GM11168 (cell line): ENCODE measurements at regions not wholly inside any gene's neighbourhood (a gene's known extent, or its start where the extent isn't known, plus 50 kb on each side); places are given as distances from the start of the nearest gene placed in this dataset.
"Not testable (repeated sequence)": the region's sequence is repeated elsewhere in the genome, so short reads cannot be mapped to it uniquely, and the experiment has no call there.

Source experiments
- in situ Hi-C: fragments of 300-500 bp; cut with MboI; formaldehyde crosslinking; loops from one replicate; pipeline ENCODE4 v1.12.0; 2022; ENCODE audit warnings: low sequenced_read_pairs; ENCODE audit not compliant: unreplicated experiment

DNA sequence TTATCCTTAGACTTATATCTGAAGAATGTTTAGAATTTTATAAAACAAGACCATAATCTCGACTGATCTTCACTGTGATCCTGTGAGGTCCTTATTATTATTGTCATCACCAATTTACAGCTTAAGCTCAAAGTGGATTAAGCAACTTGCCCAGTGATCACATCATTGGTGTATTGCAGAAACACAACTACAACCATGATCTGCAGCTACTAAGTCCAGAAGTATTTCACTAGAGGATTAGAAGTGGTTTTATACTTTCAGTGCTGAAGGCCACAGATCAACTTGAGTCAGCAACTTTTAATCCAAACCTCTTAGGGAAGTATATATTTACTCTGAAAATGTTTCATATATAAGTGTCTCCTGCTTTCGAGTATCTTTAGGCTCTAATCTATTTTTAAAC, 624.3 kb upstream of the SOX9 start:
- in situ Hi-C loops, result loop anchor here (25.0 kb wide), 1 partner anchor 616 kb away; the partner anchor contains the start of gene SOX9

DNA sequence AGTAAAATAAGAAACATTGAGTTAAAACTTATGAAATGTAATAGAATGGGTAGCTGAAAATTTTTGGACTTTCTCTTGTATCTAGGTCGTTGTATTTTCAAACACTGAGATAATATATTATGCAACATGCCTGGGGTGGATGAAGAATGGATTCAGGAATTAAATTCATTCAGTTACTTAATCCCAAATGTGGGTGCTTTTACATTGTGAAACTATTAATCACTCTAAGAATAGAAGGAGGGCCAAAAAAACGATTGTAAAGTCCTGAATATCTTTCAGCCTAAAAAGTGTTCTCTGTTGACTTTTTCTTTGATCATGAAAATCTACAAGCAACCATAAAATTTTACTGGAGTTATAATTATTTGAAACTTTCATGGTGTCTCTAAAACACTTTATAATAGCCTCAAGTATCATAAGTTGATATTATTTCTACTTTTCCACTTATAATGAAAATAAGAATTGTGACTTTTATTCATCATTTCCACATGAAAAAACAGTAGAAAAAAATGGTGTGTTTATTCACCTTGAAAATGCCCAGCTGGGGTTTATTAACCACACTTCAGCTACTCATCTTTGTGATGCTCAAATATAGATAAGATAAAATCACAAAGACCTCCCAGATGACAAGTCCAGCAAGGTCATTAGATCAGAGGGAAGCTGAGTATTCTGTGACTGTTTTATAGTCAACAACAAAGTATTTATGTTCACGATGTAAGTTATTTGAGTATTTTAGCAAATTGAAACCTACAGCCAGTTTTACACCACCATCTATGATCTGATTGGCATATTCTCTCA, 619.9 kb upstream of the SOX9 start:
- in situ Hi-C loops, result no loop called here

DNA sequence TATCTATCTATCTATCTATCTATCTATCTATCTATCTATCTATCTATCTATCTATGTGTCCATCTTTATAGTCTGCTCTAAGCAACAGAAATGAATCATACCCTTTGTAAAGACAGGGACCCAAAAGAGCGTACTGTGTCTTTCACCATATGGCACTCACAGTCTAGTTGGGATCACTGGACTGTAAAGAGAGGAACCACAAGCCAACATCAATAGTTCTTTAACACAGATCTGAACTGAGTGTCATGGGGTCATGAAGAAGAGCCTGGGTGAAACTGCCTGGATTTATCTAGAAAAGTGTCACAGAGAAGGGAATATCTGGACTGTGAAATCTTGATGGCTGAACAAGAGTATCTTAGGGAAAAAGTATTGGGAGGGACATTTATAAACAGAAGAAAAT, 619.1 kb upstream of the SOX9 start:
- in situ Hi-C loops, result no loop called here

DNA sequence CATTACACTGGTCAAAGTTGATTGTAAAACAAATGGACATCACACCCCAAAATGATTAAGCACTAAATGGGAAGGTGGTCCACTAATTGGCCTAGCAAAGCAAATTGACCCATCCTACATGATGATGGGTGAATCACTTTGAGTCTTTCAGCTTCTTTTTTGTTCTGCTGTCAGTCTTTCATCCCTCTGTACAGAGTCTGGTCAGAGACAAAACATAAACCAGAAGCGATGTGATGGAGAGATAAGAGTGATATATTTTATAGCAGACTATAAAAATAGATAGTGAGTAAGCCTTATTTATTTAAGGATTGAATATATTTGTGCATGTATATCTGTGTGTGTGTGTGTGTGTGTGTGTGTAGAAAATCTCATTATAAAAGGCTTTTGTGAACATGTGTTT, 618.4 kb upstream of the SOX9 start:
- in situ Hi-C loops, result no loop called here

DNA sequence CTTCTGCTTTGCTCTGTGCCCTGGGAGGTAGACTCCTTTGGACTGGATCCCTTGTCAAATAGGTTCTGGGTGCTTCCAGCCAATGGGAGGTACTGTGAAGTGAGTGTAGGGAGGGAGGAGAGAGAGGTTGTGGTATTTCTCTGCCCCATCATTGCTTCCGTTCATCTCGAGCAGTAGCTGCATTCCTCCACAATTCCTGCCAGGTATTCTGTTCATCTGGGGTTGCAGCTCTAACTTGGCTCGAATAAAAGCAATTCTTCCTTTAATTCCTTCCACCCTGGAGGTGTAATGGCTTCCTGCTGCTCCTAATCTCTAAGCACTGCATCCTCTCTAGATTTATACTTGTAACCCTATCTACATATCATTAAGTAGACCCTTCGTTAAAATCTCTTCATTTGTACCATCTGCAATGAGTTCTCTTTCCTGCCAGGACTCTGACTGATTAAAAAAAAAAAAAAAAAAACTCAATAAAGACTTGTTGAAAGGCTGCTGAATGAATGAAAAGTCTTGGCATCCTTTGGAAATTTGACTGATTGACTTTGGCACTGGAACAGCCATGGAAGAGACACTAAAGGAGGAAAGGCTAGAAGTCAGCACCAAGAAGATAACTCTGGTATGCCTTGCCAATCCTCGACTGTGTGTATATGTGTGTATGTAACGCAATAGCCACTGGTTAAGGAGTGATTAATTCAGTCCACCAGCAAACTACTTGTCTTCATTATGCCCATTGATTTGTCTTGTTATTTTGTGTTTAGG, 616.9 kb upstream of the SOX9 start:
- in situ Hi-C loops, result no loop called here

DNA sequence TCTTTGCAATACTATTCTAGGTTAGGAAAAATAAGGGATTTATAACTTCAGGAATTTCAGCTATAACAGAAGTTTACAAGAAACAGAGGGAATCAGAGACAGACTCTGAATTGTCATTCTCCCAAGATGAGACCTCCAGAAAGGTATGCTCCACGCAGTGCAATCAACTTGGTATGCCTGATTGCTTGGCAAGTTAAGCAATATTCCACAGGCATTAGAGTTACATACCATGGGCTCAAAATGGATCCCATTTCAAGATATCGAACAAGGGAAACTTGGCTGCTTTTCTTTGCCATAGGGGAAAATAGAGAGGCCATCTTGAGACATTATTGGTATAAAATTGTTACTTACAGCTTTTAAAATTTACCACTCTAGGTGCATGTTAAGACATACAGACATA, 615.6 kb upstream of the SOX9 start:
- in situ Hi-C loops, result no loop called here

DNA sequence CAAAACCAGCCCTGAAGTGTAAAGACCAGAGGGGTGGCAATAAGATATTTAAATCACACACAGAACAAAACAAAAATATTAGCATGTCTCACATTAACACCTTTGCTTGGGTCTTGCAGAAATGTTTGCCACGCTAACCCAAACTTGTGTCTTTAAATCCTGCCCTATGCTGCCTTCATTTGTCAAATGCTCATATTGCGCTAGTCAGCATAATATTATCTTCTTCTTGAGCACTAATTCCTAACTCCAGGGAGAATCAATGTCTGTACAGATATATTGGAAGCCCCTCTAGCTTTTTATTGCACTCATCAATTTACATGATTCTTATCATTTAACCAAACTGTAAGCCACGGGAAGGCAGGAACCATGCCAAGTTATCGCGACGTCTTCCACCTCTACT, 614.8 kb upstream of the SOX9 start:
- in situ Hi-C loops, result no loop called here

DNA sequence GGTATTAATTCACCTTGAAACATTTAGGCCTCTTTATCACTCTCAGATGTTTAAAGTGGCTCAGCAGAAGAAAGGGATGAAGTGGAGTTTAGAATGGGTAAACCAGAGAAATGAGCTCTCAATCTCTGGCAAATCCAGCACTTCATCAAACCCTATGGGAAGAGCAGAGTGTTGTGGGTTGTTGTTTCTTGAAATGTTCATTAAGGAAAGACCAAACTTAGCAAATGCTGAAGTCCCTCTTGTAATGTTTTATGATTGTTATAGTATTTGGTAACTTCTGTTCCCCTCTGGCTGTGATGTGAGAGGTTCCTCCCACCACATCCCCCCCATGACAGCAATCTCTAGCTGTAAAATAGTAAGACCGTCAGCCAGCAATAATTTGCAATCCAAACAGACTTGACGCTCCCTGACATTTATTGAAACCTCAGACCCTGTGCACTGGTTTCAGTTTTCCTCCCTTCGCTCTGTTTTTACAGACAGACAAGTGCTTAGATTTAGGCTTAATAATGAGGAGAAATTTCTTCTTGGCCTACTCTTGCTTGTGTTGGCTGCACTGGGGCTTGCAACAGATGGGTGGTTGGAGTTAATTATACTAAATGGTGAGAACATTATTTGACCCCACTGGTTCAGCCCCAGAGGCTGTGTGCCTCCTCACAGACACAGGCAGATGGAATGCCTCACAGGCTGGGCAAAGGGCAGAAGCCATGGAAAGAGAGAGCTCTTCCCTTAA, 609.4 kb upstream of the SOX9 start:
- in situ Hi-C loops, result no loop called here

DNA sequence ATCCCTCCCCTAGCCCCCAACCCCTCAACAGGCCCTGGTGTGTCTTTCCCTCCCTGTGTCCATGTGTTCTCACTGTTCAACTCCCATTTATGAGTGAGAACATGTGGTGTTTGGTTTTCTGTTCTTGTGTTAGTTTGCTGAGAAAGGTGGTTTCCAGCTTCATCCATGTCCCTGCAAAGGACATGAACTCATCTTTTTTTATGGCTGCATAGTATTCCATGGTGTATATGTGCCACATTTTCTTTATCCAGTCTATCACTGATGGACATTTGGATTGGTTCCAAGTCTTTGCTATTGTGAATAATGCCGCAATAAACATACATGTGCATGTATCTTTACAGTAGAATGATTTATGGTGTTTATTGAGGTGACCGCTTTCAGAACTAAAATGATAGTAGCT, 607.1 kb upstream of the SOX9 start:
- in situ Hi-C loops, result not testable (repeated sequence)

DNA sequence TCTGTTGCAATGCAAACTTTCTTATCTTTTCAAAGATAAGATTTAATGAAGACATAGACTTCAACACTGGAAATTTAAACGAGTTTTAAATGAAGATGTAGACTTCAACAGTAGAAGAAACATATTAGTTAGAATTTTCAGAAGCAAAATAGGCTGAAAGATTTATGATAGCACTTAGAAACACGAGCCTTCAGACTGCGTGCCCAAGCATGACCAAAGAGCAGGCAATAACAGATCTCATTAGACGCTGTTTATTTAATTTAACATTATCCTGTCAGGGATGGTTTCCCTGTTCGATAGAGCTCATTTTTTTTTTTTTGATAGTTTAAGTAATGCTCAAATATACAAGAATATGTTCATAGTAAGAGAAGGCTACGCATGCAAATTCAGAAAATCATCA, 604.7 kb upstream of the SOX9 start:
- in situ Hi-C loops, result no loop called here

DNA sequence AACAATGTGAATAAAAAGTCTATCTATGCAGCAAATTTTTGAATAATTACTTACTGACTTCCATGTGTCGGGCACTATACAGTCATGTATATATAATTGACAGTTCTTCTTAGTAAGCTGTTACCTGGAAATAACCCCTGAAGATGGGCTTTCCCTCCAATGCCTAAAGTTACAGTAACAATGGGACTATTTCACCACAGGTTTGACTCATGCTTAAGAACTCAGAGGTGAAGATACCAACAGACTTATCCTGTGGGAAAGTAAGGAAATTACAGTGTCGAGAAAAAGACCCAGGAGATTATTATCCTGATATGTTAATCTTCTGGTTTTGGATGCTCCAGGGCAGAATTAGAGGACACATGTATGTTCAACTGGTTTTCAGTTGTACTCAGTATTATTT, 601.5 kb upstream of the SOX9 start:
- in situ Hi-C loops, result no loop called here

DNA sequence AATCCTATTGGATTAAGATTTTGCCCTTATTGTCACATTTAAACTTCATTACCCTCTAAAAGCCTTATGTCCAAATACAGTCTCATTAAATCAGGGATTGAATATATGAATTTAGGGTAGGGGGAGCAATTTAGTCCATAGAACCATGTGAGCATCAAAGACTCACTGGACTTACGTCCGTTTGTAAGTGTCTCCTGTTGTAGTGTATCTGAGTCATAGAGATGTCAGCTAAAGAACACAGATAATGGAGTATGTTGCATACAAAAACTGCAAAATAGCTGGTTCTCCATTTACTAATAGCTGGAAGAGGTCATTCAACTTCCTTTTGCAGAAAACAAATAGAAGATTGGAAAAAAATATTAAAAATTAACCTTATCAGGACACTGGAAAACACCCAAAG, 599.1 kb upstream of the SOX9 start:
- in situ Hi-C loops, result no loop called here

DNA sequence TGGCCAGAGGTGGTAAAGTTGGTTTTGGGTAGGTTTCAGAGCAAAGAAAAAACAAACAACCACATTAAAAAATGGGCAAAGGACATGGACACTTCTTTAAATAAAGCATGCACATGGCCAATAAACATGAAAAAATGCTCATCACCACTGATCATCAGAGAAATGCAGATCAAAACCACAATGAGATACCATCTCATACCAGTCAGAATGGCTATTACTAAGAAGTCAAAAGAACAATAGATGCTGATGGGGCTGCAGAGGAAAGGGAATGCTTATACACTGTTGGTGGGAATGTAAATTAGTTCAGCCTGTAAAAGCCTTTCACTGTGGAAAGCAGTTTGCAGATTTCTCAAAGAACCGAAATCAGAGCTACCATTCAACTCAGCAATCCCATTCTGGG, 598.4 kb upstream of the SOX9 start:
- in situ Hi-C loops, result no loop called here

DNA sequence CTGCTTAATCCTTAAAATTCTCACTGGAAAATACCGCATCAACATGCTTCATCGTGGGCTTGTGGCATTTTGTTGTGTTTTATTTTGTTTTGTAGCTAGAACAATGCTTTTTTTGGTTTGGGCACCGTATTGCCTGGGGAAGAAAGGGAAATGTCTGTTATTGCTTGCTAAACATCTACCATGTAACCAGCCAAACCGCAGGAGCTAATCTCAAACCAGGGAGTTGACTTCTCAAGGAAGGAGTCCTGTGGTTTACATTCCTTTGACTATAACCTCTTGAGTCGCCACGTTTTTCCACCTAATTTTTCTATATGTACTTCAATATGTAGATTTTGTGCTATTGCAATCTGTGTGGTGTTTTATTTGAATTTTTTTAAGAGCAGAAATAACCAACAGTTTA, 593.5 kb upstream of the SOX9 start:
- in situ Hi-C loops, result no loop called here

DNA sequence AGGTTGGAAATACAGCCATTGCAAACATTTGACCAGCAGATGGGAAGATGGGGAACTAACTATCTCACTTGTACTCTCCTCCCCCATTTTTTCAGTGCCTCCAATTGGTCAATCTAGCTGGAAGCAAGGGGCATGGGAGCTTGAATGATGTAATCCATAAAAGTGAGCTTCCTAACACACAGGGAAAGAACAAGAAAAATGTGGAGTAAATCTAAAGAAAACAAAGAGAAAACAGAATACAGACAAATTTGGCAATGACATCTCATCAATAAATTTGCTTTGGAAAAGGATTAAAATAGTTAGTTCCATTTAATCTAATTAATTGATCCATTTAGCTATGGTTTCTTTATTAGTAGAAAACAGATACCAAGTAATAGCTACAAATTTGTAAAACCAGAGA, 592.6 kb upstream of the SOX9 start:
- in situ Hi-C loops, result no loop called here

DNA sequence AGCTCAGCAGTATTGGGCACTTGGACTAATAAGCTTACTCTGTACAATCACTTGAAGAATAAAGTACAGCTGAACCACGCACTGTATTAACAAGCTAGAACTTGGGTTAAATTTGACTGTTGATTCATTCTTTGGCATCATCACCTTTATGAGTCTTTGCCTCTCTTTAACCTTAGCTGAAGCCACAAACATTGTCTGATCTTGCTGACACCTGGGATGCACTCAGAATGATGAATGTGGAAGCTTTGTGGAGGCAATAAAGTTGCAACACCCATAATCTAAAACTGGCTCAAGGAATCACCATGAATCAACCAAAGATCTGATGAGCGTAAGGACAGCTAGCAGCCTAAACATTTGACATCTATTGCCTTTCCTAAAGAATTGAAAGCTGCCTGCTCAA, 590.6 kb upstream of the SOX9 start:
- in situ Hi-C loops, result no loop called here

DNA sequence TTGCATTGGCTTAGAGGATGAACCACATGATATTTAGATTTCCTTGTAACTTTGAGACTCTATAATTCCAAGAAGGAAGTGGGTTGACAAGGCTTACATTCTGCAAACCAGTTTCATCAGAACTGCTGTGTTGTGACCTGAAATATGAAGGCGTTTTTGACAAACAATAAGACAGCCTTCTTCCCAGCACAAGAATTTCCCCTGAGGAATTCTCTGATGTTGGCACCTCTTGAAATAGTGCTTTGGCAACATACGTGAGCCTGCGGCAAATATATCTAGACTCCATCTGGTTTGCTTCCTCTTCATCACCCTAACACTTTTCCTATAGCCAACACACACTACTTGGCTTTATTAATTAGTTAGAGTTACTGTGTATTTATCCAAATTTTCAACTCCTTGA, 585.5 kb upstream of the SOX9 start:
- in situ Hi-C loops, result no loop called here

DNA sequence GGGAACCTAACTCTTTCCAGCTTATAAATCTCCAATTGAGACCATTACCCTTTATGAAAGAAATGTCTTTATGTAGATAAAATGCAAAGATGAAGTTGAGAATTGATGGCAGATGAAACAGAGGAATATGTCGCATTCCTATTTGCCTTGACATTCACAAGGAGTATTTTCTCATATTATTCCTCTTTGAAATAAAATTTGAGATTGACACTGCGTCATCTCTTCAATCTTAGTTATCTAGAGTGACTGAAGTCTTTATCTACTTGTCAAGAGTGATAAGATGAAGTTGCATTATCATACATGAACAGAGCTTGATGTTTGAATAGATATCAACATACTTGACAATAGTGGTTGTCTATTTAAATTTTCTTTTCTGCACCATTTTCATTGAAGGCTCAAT, 574.4 kb upstream of the SOX9 start:
- in situ Hi-C loops, result no loop called here

DNA sequence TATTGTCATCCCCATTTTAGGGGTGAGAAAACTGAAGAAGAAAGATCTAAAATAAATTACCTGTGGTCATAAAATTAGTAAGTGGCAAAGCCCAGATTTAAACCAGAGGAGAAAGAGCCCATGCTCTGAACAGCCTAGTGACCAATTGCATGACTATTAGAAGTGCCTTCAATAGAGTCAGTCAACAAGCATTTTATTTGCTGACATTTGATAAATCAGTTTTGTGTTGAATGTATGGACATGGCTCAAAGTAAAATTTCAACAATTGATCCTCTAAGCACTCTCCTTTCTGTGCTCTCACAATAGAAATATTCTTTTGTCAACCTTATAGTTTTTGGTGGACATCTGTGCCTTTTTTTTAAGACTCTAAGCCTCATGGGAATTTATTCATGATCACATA, 572.9 kb upstream of the SOX9 start:
- in situ Hi-C loops, result no loop called here

DNA sequence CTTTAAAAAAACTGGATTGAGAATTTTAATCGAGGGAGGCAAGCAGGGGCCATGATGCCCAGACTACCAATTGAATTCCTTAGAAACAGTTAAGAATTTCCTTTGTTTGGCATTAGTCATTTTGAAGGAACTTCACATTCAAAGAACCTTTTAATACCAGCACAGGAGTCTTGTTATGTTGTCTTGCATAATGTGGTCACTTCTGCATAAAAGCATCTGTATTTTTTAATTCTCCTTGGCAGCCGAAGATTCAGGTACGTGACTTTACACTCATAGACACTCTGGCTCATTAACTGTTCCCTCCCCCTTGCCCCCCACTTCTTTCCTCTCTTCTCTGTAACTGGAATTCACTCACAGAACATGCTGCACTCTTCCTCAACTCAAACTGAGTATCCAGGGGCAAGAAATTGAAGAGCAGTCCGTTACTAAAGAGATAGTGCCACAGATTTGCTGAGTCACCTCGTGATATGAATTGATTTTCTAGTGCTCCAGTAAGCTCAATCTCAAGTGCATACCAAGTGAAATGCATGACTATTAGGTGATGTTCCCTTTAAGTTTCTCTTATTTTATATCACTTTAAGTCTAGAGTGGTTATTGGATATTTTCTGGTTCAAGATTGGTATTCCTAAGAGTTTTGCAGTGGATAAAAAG, 572.2 kb upstream of the SOX9 start:
- in situ Hi-C loops, result no loop called here

DNA sequence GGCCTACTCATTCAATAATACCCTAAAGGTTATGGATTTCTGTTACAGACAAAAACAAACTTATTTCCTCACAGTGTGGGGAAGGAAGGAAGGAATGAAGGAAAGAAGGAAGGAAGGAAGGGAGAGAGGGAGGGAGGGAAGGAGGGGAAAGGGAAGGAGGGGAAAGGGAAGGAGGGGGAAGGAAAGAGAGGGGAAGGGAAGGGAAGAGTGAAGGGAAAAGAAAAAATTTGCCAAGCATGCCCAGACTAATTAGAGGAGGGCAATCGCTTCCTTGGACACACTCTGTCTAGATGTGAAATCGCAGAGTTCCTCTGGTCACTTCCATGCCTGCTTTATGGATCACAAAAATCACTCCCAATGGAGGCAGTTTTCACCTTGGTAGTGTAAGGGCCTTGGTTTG, 570.1 kb upstream of the SOX9 start:
- in situ Hi-C loops, result no loop called here
